ENCODE measurements at regions not wholly inside any gene's neighbourhood (a gene's known extent, or its start where the extent isn't known, plus 50 kb on each side); places are given as distances from the start of the nearest gene placed in this dataset.

- POLR2A ChIA-PET (ENCODE audit: low non-redundant PET), result no interaction called here
- TF ChIP-seq, protein P1, sequence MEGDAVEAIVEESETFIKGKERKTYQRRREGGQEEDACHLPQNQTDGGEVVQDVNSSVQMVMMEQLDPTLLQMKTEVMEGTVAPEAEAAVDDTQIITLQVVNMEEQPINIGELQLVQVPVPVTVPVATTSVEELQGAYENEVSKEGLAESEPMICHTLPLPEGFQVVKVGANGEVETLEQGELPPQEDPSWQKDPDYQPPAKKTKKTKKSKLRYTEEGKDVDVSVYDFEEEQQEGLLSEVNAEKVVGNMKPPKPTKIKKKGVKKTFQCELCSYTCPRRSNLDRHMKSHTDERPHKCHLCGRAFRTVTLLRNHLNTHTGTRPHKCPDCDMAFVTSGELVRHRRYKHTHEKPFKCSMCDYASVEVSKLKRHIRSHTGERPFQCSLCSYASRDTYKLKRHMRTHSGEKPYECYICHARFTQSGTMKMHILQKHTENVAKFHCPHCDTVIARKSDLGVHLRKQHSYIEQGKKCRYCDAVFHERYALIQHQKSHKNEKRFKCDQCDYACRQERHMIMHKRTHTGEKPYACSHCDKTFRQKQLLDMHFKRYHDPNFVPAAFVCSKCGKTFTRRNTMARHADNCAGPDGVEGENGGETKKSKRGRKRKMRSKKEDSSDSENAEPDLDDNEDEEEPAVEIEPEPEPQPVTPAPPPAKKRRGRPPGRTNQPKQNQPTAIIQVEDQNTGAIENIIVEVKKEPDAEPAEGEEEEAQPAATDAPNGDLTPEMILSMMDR (conservative IDR thresholded peaks at IDR 0.05; ENCODE audit: low read depth), result no peak
- no peak for DNase-seq (ENCODE audit: low spot score)
- CTCF ChIA-PET, result interaction anchor here (0.6 kb wide), 1 partner anchor 207 kb away, joined by 3 read pairs; no protein-coding TSS in a partner anchor
- H3K27ac ChIP-seq, result no peak overlapping the region
Measured at GRCh38 chr22:22348815-22349454, 104.3 kb downstream of the VPREB1 start.

- no peak overlapping the region for H3K27ac ChIP-seq
- CTCF ChIA-PET, result interaction anchor here (0.6 kb wide), 1 partner anchor 207 kb away, joined by 3 read pairs; no protein-coding TSS in a partner anchor
- no peak for DNase-seq (ENCODE audit: low spot score)
- TF ChIP-seq, protein P1 (conservative IDR thresholded peaks at IDR 0.05; ENCODE audit: low read depth), result no peak
- POLR2A ChIA-PET (ENCODE audit: low non-redundant PET), result no interaction called here
Measured at GRCh38 chr22:22349455-22349836, 104.9 kb downstream of the VPREB1 start.

DNA sequence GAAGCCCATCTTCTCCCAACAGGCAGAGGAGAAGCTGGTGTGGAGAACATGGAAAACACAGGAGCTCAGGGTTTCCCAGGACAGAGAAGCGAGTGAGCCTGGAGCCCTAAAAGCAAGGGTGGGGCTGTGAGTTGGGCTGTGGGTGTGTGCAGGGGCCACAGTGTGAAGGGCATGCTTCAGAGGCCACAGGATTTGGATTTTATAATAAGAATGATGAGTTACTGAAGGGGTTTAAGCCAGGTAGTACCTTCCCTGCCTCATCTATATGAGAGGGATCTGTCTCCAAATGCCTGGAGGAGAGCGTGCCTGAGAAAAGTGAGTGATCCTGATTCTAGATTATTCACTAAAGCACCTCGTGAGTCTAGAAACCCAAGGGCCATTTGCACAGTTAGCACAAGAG lies 106.8 kb downstream of the VPREB1 start:
- POLR2A ChIA-PET (ENCODE audit: low non-redundant PET), result no interaction called here
- CTCF ChIA-PET, result interaction anchor here (0.6 kb wide), 1 partner anchor 17 kb away, joined by 4 read pairs; no protein-coding TSS in a partner anchor
- DNase-seq (ENCODE audit: low spot score), result no peak
- H3K27ac ChIP-seq, result no peak overlapping the region
- TF ChIP-seq, protein P1 (conservative IDR thresholded peaks at IDR 0.05; ENCODE audit: low read depth), result no peak

DNA sequence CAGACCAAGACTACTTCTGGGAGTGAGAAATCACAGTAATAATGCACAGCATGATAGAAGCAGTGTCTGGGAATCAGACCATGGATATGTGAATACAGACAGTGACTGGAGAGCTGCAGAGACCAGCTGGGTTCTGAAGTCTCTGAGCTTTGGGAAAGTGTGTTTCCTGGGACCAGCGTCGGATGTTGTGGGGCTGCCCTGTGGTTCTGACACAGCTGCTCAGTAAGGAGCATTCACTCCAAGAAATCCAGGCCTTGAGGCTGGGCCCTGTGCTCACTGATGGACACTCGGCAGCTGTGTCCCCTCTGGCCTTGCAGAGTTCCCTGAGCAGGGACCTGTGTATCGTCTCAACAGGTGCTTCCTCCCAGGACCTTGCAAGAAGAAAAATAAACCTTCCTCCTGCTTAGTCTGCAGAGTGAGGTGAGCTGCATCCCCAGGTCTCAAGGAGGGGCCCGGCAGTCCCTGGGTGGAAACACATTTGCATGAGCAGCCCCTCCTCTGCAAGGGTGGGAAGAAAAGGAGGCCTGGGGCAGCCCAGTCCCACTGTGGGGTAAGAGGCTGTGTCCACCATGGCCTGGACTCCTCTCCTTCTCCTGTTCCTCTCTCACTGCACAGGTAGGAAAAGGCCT lies 107.9 kb downstream of the VPREB1 start:
- DNase-seq (ENCODE audit: low spot score), result no peak
- ChIA-PET CTCF (no interaction called here), POLR2A (ENCODE audit: low non-redundant PET) (no interaction called here)
- TF ChIP-seq, protein P1 (conservative IDR thresholded peaks at IDR 0.05; ENCODE audit: low read depth), result no peak
- H3K27ac ChIP-seq, result no peak overlapping the region

DNA sequence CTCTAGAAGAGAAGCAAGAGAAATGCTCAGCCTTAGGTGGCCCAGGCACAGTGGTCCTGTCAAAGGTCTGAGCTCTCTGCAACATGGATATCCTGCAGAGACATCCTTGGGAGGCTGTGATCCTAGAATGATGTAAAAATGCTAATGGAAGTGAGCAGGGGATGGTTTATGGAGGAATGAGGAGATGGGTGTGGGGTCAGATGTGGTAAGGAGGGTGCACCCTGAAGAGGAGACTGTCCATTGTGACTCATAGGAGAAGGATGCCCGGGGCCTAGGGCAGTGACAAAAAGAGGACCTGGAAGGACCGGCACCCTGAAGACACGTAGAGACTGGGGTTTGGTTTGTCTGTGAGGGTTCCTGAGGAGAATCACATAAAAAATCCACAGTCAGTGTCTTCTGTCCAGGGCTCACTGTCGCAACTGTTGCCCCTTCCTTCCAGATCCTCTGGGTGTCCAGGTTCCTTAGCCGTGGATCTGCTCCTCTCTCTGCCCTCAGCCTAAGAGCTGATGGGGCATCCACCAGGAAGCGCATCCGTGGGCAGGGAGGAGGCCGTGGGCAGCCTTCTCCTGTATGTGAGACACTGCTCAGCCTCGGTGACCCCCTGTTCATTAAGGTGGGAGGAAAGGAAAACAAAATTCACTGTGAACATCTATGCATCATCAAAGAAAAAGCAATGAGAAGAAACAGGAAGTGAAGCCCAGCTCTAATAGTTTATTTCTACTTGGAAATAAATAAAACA lies 110.7 kb downstream of the VPREB1 start:
- TF ChIP-seq, protein P1 (conservative IDR thresholded peaks at IDR 0.05; ENCODE audit: low read depth), result no peak
- ChIA-PET POLR2A (ENCODE audit: low non-redundant PET) (no interaction called here), CTCF (no interaction called here)
- H3K27ac ChIP-seq, result no peak overlapping the region
- no peak for DNase-seq (ENCODE audit: low spot score)

DNA sequence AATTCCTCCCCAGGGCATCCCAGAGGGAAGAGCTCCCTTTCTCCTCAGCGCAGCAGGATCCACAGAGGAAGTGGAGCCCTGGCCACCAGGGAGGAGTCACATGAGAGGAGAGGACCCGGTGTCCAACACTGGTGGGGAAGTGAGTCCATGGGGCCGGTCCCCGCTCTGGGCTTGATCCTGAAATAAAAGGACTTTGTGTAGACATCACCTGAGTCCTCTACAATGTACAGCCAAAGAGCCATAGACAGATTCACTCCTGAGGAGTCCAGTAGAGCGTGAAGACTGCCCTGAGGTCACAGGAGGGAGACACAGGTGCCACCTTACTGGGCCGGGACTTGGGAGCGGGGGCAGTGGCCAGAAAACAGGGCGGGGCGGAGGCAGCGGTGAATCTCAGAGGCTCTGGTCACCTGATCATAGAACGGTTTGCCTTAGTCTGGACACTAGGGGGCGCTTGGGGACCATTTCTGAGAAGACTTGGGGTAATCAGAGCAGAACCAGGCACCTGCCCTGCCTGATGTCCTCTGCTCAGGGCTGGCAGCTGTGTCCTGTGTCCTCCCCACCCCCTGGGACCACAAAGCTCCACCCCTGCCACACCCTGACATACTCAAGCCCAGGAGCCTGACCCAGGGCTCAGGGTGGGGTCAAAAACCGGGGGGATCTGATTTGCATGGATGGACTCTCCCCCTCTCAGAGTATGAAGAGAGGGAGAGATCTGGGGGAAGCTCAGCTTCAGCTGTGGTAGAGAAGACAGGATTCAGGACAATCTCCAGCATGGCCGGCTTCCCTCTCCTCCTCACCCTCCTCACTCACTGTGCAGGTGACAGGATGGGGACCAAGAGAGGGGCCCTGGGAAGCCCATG lies 112.7 kb downstream of the VPREB1 start:
- TF ChIP-seq, protein P1 (conservative IDR thresholded peaks at IDR 0.05; ENCODE audit: low read depth), result peak; percentile 61
- CTCF ChIA-PET, result interaction anchor here (0.7 kb wide), 1 partner anchor 47 kb away, joined by 3 read pairs; no protein-coding TSS in a partner anchor
- no peak overlapping the region for H3K27ac ChIP-seq
- DNase-seq (ENCODE audit: low spot score), result peak; percentile 72
- POLR2A ChIA-PET (ENCODE audit: low non-redundant PET), result no interaction called here

All from RWPE1 (cell line).